Fibroblast of pulmonary artery (primary cell): ENCODE measurements at regions not wholly inside any gene's neighbourhood (a gene's known extent, or its start where the extent isn't known, plus 50 kb on each side); places are given as distances from the start of the nearest gene placed in this dataset.
"Not testable (repeated sequence)": the region's sequence is repeated elsewhere in the genome, so short reads cannot be mapped to it uniquely, and the experiment has no call there.

Experiments used
- DNase-seq: peaks from one replicate; pipeline ENCODE4 v3.0.0-alpha.2; 2010; ENCODE audit warnings: low read depth
- H3K4me3 ChIP-seq: replicated peaks from 2 replicates; pipeline ENCODE4 v1.5.1; 2011; ENCODE audit warnings: low read depth, mild to moderate bottlenecking, control low read depth, low read length, moderate library complexity
- TF ChIP-seq, protein P1 (sequence below): IDR thresholded peaks from 2 replicates; pipeline ENCODE4 v1.5.1; 2011; ENCODE audit warnings: mild to moderate bottlenecking, control low read depth, low read length, inconsistent platforms; ENCODE audit errors: missing control alignments

DNA sequence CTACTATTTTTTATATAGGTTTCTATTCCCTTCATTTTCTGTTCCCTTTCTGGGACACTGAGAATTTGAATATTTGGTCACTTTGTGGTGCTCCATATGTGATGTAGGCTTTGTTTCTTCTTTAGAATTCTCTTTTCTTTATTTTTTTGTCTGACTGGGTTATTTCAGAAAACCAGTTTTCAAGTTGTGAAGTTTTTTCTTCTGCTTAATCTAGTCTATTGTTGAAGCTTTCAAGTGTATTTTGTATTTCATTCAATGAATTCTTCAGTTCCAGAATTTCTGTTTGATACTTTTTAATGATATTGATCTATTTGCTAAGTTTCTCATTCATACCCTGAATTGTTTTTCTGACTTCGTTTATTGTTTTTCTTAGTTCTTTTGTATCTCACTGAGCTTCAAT is 96.2 kb upstream of the HAND2 start:
- H3K4me3 ChIP-seq, result no peak overlapping the region
- TF ChIP-seq, protein P1, sequence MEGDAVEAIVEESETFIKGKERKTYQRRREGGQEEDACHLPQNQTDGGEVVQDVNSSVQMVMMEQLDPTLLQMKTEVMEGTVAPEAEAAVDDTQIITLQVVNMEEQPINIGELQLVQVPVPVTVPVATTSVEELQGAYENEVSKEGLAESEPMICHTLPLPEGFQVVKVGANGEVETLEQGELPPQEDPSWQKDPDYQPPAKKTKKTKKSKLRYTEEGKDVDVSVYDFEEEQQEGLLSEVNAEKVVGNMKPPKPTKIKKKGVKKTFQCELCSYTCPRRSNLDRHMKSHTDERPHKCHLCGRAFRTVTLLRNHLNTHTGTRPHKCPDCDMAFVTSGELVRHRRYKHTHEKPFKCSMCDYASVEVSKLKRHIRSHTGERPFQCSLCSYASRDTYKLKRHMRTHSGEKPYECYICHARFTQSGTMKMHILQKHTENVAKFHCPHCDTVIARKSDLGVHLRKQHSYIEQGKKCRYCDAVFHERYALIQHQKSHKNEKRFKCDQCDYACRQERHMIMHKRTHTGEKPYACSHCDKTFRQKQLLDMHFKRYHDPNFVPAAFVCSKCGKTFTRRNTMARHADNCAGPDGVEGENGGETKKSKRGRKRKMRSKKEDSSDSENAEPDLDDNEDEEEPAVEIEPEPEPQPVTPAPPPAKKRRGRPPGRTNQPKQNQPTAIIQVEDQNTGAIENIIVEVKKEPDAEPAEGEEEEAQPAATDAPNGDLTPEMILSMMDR, result no peak
- DNase-seq, result no peak

DNA sequence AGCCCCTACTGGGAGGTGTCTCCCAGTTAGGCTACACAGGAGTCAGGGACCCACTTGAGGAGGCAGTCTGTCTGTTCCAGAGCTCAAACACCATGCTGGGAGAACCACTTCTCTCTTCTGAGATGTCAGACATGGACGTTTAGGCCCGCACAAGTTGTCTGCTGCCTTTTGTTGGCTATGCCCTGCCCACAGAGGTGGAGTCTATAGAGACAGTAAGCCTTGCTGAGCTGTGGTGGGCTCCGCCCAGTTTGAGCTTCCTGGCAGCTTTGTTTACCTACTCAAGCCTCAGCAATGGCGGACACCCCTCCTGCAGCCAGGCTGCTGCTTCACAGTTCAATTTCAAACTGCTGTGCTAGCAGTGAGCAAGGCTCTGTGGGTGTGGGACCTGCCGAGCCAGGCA is 88.6 kb upstream of the HAND2 start:
- not testable (repeated sequence) for DNase-seq, H3K4me3 ChIP-seq

DNA sequence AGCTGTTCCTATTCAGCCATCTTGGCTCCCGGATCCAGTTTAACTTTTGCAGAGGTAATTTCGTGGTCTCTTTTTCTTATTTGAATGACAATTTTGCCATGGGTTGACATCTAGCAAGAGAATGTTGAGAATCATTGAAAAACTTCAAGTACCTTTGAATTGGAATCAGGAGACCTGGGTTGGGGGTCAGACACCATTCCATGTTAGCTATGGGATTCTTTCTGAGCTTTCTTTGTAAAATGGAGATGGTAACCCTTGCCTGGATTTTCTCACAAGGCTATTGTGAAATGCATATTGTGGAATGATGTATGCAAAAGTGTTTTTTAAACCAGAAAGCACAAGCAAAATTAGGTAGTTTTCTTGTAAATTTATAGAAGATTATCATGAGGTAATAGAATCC is 79.1 kb upstream of the HAND2 start:
- TF ChIP-seq, protein P1, result no peak
- no peak overlapping the region for H3K4me3 ChIP-seq
- DNase-seq, result no peak

DNA sequence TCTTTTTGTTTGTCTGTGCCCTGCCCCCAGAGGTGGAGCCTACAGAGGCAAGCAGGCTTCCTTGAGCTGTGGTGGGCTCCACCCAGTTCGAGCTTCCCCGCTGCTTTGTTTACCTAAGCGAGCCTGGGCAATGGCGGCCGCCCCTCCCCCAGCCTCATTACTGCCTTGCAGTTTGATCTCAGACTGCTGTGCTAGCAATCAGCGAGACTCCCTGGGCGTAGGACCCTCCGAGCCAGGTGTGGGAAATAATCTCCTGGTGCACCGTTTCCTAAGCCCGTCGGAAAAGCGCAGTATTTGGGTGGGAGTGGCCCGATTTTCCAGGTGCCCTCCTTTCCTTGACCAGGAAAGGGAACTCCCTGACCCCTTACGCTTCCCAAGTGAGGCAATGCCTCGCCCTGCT is 78.6 kb upstream of the HAND2 start:
- not testable (repeated sequence) for DNase-seq, H3K4me3 ChIP-seq

DNA sequence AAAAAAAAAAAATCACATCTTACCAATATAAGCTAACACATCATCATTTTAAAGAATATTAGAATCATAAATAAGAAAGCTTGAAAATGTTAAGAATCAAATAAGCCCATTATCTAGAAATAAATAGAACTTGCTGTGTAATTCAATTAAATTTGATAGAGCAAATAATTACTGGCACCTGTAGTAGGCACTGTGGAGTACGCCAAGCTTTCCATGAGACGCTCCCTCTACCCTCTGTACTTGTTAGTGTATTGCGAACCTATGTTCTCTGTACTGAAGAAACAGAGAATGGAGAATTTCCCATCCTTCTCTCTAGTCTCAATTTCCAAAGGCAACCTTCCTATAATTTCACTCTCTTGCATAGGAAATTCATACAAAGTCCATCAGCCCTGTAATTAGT is 61.7 kb upstream of the HAND2 start:
- TF ChIP-seq, protein P1, result no peak
- no peak for DNase-seq
- H3K4me3 ChIP-seq, result no peak overlapping the region

DNA sequence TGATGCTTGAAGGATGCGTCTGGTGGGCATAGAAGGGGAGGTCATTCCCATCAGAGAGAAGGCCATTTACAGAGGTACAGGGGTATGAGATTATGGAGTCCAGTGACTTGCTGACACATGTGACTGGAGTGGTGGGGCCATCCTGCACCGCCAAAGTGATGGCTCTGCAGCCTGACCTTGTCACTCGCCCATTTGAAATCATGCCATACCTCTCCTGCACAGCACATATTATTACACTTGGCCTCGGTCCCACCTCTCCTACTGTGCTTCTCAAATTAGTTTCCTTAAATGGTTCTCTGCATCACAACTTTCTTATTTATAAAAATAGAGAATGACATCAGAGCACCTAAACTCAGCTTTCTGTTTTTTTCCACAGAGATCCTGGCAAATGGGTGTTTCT is 60.7 kb upstream of the HAND2 start:
- TF ChIP-seq, protein P1, result no peak
- DNase-seq, result no peak
- H3K4me3 ChIP-seq, result no peak overlapping the region

DNA sequence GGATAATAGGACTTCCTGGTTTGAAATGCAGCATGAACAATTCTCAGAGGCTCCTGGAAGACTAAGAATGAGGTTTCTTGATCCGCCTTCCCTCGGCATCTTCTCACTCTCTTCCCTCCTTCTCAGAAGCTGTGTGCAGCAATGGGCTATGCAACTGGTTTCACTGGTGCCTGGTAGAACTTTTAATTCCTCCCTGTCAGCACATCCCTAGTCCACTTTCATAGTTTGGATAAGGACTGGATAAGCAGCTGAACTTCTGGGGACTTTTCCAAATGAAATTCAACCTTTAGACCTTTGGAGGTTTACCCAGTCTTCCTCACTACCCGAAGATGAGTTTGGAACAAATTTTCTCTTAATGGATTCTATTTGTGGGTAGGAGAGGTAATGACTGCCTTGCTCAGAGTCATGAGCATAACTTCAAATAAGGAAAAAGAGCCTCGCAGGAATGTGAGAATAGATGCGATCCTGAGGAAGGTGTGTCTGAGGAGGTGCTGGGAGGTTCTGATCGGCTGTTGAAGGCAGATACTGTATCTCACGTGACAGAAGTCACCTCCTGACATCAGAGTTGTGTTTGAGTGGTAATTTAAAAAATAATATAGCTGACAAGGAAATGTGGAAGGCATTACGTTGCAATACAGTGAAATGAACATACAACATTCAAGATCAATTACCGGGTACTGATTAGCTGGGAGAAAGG is 56.0 kb upstream of the HAND2 start:
- DNase-seq, result no peak
- TF ChIP-seq, protein P1, result no peak
- no peak overlapping the region for H3K4me3 ChIP-seq

DNA sequence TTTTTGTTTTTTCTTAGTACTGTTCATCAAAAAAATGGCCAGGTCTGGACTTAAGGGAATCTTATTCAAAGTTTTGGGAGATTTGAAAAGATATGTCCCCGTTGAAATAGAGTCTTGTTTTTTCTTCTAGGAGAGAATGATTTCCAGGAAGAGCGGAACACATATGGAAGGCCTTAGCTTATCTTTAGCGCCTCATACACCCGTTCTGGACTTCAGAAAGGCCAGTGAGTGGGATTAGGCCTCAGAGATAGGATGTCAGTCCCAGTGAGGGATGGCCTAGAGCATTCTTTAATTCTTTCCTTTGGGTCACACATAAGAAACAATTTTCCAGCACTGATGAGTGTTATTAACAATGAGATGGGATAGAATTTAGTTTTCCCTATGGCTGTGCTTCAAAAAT is 54.5 kb upstream of the HAND2 start:
- no peak for DNase-seq
- TF ChIP-seq, protein P1, result no peak
- H3K4me3 ChIP-seq, result no peak overlapping the region
